Endothelial cell of umbilical vein (primary cell): ENCODE measurements at regions not wholly inside any gene's neighbourhood (a gene's known extent, or its start where the extent isn't known, plus 50 kb on each side); places are given as distances from the start of the nearest gene placed in this dataset.

ENCODE experiments used
- BruUV-seq: library from RNA; stranded (reverse); fragments of 400-500 nt; replicated peaks from 2 replicates; lab custom pipeline; 2021; lab: Mats Ljungman, UMichigan
- CTCF ChIA-PET: fragments of 300-600, 350-600 bp; sonication (Branson Sonifier 250); formaldehyde crosslinking; loops from one replicate; lab custom pipeline; 2021; ENCODE audit warnings: antibody characterized with exemption, inconsistent platforms; lab: Charles Lee
- POLR2A ChIA-PET: fragments of 300-600, 350-600 bp; sonication (Branson Sonifier 250); formaldehyde crosslinking; loops from one replicate; lab custom pipeline; 2021; ENCODE audit warnings: antibody characterized with exemption, inconsistent platforms; lab: Charles Lee
- DNase-seq: peaks from one replicate; pipeline ENCODE4 v3.0.0-alpha.2; 2011; ENCODE audit warnings: low read depth, low spot score
- FAIRE-seq: peaks from 2 replicates; lab custom pipeline; 2011; peaks lifted over from hg19 to GRCh38; lab: Jason Lieb, UNC
- H2AFZ ChIP-seq: 2 replicates; pipeline ENCODE4 v1.6.0; 2012; ENCODE audit warnings: low read depth, low read length, control low read depth, inconsistent platforms
- H3K27ac ChIP-seq: 2 replicates; pipeline ENCODE4 v1.5.1; 2011; ENCODE audit warnings: low read depth, mild to moderate bottlenecking, control low read depth, low read length, moderate library complexity; ENCODE audit not compliant: insufficient read depth
- H3K27me3 ChIP-seq, 2 experiments: 2 replicates each; pipeline versions ENCODE4 v1.6.0 to v1.6.1; 2011; ENCODE audit warnings: low read length in 2 of 2, mixed read lengths in 1 of 2; ENCODE audit not compliant: control insufficient read depth in 2 of 2, insufficient read depth in 2 of 2
- H3K36me3 ChIP-seq, 2 experiments: 2 replicates in 1 of 2; 3 replicates in 1 of 2; pipeline ENCODE4 v1.5.1; 2011; ENCODE audit warnings: low read length in 2 of 2, mild to moderate bottlenecking in 1 of 2, moderate library complexity in 1 of 2; ENCODE audit not compliant: control insufficient read depth in 2 of 2, insufficient read depth in 2 of 2; ENCODE audit errors: extremely low read depth in 1 of 2
- H3K4me1 ChIP-seq: 3 replicates; pipeline ENCODE4 v1.5.1; 2011; ENCODE audit warnings: mild to moderate bottlenecking, low read length; ENCODE audit not compliant: control insufficient read depth, insufficient read depth; ENCODE audit errors: extremely low read depth
- H3K4me2 ChIP-seq: 2 replicates; pipeline ENCODE4 v1.6.1; 2011; ENCODE audit warnings: low read length, control low read depth, mixed read lengths; ENCODE audit not compliant: insufficient read depth
- H3K4me3 ChIP-seq, 3 experiments: fragments of 200-600 bp in 1 of 3; sonication (generic), shearing (Covaris generic) in 1 of 3; replicated peaks in 1 of 3; 2 replicates each; pipeline ENCODE4 v1.5.1; 2011 to 2016; ENCODE audit warnings: control low read depth in 3 of 3, low read length in 3 of 3, mild to moderate bottlenecking in 2 of 3, inconsistent platforms in 1 of 3, low read depth in 1 of 3, moderate library complexity in 1 of 3; ENCODE audit not compliant: insufficient read depth in 1 of 3
- H3K79me2 ChIP-seq: 2 replicates; pipeline ENCODE4 v1.6.0; 2012; ENCODE audit warnings: low read length, inconsistent platforms; ENCODE audit not compliant: control insufficient read depth, insufficient read depth
- H3K9ac ChIP-seq: replicated peaks from 2 replicates; pipeline ENCODE3; 2011; ENCODE audit warnings: low read length, control low read depth; ENCODE audit not compliant: insufficient read depth; ENCODE audit errors: extremely low read depth
- H3K9me1 ChIP-seq: replicated peaks from 3 replicates; pipeline ENCODE4 v1.6.0; 2011; ENCODE audit warnings: mild to moderate bottlenecking, low read length; ENCODE audit not compliant: control insufficient read depth, insufficient read depth; ENCODE audit errors: extremely low read depth
- H3K9me3 ChIP-seq: replicated peaks from 2 replicates; pipeline ENCODE4 v1.5.1; 2012; ENCODE audit warnings: low read length, inconsistent platforms; ENCODE audit not compliant: control insufficient read depth, insufficient read depth
- H4K20me1 ChIP-seq: replicated peaks from 2 replicates; pipeline ENCODE3; 2011; ENCODE audit warnings: mild to moderate bottlenecking, low read length; ENCODE audit not compliant: control insufficient read depth, insufficient read depth; ENCODE audit errors: extremely low read depth
- EZH2 ChIP-seq: IDR thresholded peaks from 2 replicates; pipeline ENCODE4 v1.6.1; 2012; ENCODE audit warnings: borderline replicate concordance, low read depth, mild to moderate bottlenecking, moderate library complexity, low read length, inconsistent platforms; ENCODE audit not compliant: severe bottlenecking
- FOS ChIP-seq: IDR thresholded peaks from 2 replicates; pipeline ENCODE4 v1.6.1; 2011; ENCODE audit warnings: mild to moderate bottlenecking, low read length, moderate library complexity, borderline replicate concordance; ENCODE audit not compliant: insufficient read depth
- JUN ChIP-seq: IDR thresholded peaks from 2 replicates; pipeline ENCODE4 v1.6.1; 2011; ENCODE audit warnings: borderline replicate concordance, low read depth; ENCODE audit not compliant: insufficient read length, insufficient read depth
- MYC ChIP-seq: IDR thresholded peaks from one replicate; pipeline ENCODE4 v1.6.1; 2011; ENCODE audit warnings: mild to moderate bottlenecking, low read depth, low read length
- POLR2A ChIP-seq: IDR thresholded peaks from 2 replicates; pipeline ENCODE4 v1.6.1; 2012; ENCODE audit warnings: low read depth, mild to moderate bottlenecking, control low read depth, low read length
- POLR2AphosphoS5 ChIP-seq: IDR thresholded peaks from 2 replicates; pipeline ENCODE4 v1.6.1; 2012; ENCODE audit warnings: low read depth, mild to moderate bottlenecking, control low read depth, low read length, moderate library complexity; ENCODE audit not compliant: insufficient read depth
- dilution Hi-C: fragments of 300-500 bp; cut with MboI; formaldehyde crosslinking; loops from one replicate; pipeline ENCODE4 v1.15.0; 2019; ENCODE audit warnings: low sequenced_read_pairs; ENCODE audit not compliant: extremely low pct_ligation_motif_present
- intact Hi-C: fragments of 100-400 bp; cut with micrococcal nuclease; formaldehyde crosslinking; loops from one replicate; pipeline ENCODE4 v1.10.0; 2022
- TF ChIP-seq, protein P1 (sequence below), 2 donors: IDR thresholded peaks; 1 replicate in 1 of 2; 2 replicates in 1 of 2; pipeline ENCODE4 v1.5.1; 2011; ENCODE audit warnings: low read length in 2 of 2, mild to moderate bottlenecking in 2 of 2, moderate library complexity in 2 of 2, control low read depth in 1 of 2, inconsistent platforms in 1 of 2, low read depth in 1 of 2; ENCODE audit not compliant: insufficient read depth in 1 of 2; ENCODE audit errors: extremely low read depth in 1 of 2
- TF ChIP-seq, protein P2 (sequence below): IDR thresholded peaks from 2 replicates; pipeline ENCODE4 v1.6.1; 2011; ENCODE audit not compliant: insufficient read depth, insufficient read length

DNA sequence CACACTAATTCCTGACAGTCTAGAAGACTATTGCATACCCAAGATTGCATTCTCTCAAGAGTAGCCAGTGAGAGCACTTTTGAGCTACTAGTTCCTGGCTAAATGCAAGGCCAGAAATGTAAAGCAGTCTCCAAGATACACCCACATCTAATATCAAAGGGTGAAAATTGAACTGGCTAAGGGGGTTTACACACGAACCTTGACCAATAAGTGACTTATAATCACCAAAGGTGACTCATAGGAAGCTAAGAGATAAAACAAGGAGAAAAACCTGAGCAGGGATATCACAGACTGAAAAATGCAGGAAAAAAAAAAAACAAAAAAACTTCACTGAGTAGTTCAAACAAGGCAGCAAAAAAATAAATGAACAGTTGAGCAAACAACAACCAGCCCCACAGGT lies 172.2 kb upstream of the RRP15 start:
- H3K4me3 ChIP-seq: no peak overlapping the region
- no peaks in the 10 kb centered on the region for H3K27me3 ChIP-seq
- no peaks in the 10 kb centered on the region for H3K4me1 ChIP-seq
- no peak overlapping the region for H3K9ac ChIP-seq
- no peak overlapping the region for H3K4me2 ChIP-seq
- no TSS peak for BruUV-seq
- H3K27ac ChIP-seq: no peak overlapping the region
- TF ChIP-seq, protein P1, sequence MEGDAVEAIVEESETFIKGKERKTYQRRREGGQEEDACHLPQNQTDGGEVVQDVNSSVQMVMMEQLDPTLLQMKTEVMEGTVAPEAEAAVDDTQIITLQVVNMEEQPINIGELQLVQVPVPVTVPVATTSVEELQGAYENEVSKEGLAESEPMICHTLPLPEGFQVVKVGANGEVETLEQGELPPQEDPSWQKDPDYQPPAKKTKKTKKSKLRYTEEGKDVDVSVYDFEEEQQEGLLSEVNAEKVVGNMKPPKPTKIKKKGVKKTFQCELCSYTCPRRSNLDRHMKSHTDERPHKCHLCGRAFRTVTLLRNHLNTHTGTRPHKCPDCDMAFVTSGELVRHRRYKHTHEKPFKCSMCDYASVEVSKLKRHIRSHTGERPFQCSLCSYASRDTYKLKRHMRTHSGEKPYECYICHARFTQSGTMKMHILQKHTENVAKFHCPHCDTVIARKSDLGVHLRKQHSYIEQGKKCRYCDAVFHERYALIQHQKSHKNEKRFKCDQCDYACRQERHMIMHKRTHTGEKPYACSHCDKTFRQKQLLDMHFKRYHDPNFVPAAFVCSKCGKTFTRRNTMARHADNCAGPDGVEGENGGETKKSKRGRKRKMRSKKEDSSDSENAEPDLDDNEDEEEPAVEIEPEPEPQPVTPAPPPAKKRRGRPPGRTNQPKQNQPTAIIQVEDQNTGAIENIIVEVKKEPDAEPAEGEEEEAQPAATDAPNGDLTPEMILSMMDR (IDR thresholded peaks at IDR 0.05; ENCODE audit: extremely low read depth in 1 of 2, insufficient read depth in 1 of 2, low read depth in 1 of 2, low read length in 2 of 2): no peak
- TF ChIP-seq EZH2: no peak
- TF ChIP-seq, protein P2, sequence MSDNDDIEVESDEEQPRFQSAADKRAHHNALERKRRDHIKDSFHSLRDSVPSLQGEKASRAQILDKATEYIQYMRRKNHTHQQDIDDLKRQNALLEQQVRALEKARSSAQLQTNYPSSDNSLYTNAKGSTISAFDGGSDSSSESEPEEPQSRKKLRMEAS: no peak
- TF ChIP-seq MYC: no peak
- TF ChIP-seq JUN: no peak
- TF ChIP-seq POLR2A: no peak
- TF ChIP-seq FOS: no peak
- TF ChIP-seq POLR2AphosphoS5: no peak
- dilution Hi-C loops (no loop called here), intact Hi-C loops (no loop called here)
- ChIA-PET CTCF (interaction anchor here (0.5 kb wide), 1 partner anchor 936 kb away, joined by 3 read pairs; no protein-coding TSS in a partner anchor), POLR2A (no interaction called here)
- no peaks in the 10 kb centered on the region for H3K79me2 ChIP-seq
- H4K20me1 ChIP-seq: no peaks in the 10 kb centered on the region
- H3K9me3 ChIP-seq: peaks cover 3% of the 10 kb centered on the region
- H3K9me1 ChIP-seq: no peaks in the 10 kb centered on the region
- H2AFZ ChIP-seq: no peak overlapping the region
- no peaks in the 10 kb centered on the region for H3K36me3 ChIP-seq
- FAIRE-seq (no peak), DNase-seq (no peak)
